Stimulated activated CD4-positive, alpha-beta T cell treated with anti-CD3 and anti-CD28 coated beads, Interleukin-15, amount 100 ng/mL, for 48 hours (primary cell): ENCODE measurements at regions not wholly inside any gene's neighbourhood (a gene's known extent, or its start where the extent isn't known, plus 50 kb on each side); places are given as distances from the start of the nearest gene placed in this dataset.
"Not testable (repeated sequence)": the region's sequence is repeated elsewhere in the genome, so short reads cannot be mapped to it uniquely, and the experiment has no call there.

Experiments
- DNase-seq, 2 donors: peaks; one replicate each; pipeline ENCODE4 v3.0.0-alpha.2; 2020; ENCODE audit warnings: low read depth in 2 of 2

DNA sequence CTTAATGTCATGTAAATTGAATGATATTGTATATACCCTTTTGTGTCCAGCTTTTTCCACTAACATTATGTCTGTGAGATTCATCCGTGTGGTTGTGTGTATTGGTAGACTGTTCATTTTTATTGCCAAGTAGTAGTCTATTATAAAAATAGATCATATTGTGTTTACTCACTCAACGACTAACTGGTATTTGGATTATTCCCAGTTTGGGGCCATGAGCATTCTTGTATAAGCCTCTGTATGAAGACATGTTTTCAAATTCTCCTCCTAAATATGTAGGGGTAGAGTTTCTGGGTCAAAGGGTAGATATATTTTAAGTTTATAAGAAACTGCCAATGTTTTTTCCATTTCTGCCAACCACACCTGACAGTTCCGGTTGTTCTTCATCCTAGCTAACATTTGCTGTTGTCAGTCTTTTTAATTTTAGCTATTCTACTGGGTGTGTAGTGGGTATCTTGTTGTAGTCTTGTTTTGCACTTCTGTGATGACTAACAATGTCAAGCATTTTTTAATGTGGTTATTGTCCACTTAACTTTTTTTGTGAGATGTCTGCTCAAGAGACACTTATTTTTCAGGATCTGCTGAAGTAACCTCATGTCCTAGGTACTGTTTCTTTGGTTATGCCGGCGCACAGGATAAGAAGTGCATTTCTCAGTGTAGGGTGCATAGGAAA lies 93.2 kb downstream of the DACT1 start:
- DNase-seq, result no peak

DNA sequence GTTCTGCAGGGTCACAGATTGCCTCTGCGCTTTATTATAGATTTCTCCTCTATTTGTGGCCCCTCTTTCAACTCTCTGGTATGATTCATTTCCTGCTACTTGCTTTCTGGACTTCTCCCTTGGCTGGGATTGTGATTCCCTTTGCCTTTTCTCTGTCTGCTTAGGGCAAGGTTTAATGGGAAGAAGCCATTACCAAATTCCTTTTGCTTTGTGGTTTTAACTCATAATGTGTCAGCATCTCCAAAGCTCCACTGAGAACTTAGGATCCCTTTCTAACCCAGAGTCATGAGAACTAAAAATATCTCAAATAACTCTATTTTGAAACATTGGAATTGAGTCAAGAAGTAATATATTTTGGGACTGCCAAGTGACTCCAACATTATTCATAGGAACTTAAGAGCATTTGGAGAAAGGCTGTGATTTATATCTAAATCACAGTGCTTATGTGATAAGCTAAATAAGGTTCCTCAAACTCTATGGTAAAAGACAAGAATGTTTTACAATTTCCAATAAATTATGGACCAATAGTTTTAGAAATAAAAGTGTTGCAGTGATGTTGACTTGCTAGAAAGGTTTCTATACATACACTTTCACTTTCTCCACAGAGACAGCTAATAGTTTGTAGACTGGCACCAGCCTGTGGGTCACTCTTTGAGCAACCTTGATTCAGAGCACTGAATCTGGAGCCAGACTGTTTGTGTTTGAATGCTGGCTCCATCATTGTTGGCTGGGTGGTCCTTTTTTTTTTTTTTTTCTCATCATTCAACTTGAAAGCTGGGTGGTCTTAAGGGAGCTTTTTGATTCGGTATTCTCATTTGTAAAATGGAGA lies 93.9 kb downstream of the DACT1 start:
- no peak for DNase-seq

DNA sequence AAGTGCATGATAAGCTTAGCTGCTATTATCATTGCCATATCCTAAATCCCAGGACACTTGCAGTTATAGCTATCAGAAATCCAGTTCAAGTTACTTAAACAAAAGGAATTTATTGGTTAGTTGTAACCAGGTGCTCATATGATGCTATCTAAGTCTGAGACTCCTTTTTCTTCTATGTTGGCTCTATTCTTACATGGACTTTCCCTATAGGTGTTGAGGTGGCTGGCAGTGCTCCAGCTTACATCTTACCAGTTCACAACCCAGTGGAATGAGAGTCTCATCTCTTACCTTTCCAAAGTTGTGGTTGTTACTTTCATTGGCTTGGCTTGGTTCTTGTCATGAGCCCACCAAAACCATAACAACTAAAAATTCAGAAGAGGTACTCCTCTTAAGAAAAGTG lies 94.6 kb downstream of the DACT1 start:
- no peak for DNase-seq

DNA sequence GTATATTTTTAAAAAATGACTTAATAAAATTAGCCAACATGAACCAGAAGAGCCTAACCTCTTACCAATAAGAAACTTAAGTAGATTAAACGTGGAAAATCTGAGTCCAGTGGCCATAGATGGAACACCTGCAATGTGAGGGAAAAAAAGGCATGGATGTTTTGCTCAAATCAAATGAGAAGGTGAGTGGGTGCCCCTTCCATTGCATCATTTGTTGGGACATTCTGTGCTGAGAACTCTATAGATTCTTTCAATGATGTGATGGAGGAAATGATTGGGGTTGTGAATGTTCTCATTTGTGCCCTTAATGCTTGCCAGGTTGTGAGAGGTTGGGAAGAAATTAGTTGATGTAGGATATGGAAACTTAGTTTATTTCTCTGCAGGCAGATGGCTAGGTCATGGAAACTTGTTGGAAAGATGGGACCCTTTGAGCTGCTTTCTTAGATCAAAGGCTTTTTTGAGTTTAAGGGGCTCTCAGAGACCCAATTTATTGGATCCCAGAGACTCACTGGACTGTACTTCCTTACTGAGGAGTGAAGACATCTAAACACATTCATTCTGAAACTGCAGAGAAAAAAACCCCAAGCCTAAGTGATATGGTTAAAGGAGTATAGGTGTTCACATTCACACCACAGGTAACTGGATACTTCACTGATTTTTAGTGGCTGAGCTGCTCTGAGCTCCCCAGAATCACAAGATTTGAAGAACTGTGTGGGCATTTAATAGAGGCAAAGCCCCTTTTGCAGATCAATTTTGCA lies 95.9 kb downstream of the DACT1 start:
- DNase-seq, result no peak

DNA sequence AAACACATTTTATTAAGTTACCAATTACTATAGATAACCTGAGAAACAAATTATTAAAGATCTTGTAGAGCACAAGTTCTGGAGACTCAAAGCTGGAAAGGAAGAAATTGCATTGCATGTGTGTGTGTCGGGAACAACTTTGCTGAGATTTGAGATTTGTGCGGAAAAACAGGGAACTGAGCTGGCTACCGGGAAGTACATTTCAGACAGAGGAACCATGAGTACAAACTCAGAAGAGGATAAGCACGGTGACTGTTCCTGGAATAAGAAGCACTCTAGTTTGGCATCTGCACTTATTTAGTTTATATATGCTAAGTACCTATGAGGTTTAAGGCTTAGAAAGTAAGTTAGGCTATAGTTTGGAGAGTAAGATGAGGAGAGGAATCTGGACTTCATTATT lies 97.8 kb downstream of the DACT1 start:
- DNase-seq, result no peak

DNA sequence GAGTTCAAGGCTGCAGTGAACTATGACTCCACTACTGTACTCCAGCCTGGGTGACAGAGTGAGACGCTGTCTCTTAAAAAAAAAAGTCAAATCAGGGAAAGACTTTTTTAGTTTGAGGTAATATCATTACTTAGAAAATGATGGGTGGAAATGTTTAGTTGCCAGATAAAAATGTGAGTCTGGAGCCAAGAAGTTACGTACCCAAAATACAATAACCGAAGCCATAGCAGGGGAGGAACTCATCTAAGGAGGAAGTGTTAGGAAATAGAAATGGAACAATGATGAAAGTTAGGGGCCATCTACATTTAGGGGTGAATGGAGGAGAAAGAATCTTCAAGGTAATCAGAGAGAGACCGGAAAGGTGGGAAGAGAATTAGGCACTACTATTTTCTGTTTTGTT lies 98.8 kb downstream of the DACT1 start:
- DNase-seq, result no peak

DNA sequence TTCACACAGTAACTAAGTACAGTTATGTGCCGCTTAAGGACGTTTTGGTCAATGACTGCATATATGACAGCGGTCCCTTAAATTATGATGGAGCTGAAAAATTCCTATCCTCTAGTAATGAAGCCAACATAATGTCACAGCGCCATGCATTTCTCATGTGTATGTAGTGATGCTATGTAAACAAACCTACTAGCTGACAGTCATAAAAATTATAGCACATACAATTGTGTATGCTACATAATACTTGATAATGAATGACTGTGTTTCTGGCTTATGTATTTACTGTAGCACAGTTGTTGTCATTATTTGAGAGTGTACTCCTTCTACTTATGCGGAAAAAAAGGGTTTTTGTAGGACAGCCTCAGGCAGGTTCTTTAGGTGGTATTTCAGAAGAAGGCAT lies 99.7 kb downstream of the DACT1 start:
- no peak for DNase-seq

DNA sequence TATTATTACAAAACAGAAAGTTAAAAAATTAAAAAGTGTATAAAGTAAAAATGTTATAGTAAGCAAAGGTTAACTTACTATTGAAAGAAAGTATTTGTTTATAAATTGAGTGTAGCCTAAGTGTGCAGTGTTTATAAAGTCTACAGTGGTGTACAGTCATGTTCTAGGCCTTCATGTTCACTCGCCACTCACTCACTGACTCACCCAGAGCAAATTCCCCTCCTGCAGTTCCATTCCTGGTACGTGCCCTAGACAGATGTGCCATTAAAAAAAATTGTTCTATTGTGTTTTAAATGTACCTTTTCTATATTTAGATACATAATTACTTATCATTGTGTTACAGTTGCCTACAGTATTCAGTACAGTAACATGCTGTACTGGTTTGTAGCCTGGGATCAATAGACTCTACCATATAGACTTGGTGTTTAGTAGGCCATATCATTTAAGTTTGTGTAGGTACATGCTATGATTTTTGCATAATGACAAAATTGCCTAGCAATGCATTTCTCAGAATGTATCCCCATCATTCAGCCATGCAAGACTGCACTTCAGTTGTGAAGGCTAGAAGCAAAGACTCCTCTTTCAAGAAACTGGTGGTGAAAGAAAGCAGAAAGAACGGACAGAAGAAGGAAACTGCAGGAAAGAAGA lies 100.6 kb downstream of the DACT1 start:
- DNase-seq, result no peak

DNA sequence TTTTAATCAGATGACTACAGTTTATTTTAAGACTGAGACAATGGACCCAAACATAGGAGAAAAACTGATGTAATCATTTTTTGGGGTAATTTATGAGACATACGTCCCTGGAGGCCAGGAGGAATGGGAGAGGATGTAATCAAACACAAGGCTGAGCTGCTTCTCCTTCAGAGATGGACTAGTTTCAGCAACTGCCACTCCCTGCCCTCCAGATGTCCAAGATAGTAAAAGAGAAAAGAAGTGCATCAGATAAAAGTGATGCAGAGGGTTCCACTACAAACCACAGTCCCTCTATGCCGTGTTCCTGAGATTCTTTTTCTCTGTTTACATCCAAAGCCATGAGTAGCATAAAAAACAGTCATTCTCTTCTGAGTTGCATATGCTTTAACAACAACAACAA lies 101.1 kb downstream of the DACT1 start:
- no peak for DNase-seq

DNA sequence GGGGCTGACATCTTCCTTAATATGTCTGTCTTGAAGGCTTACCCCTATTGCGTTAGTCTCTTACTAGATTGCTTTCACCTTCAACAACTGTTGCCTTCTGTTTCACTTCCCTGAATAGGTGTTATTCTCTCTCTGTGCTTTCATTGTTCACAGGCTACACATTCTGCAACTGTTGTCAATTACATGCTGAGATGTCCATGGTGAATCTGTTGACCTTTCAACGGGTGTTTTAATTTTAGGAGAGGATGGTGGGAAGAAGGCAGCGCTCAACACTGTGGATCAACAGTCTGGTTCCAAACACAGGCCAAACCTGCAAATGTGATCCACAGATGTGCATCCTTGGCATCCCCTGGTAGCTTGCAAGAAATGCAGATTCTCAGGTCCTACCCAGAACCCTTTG lies 101.9 kb downstream of the DACT1 start:
- DNase-seq, result no peak

DNA sequence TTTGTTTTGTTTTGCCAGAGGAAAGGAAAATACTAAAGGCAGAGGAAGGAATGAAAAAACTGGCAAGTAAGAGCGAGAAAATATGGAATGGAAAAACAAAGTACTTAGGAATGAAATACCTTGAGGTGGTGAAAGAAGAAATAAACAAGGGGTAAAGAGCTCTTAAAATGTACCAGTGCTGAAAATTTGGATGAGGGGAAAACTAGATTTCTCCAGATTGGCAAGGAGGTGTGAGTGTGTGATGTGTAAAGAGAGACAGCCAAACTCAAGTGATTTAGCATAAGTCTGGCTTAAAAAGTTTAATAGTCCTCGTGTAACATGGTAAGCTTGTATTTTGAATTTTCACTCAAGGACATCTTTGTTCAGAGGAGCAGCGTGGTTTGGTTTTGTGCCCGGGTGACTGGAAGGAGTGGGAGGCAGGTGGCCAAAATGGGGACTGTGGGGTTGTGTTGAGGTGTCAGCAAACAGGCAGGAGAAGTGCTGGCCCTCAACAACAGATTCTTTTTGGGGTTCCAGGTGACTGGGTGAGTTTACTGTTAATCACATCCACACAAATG lies 102.7 kb downstream of the DACT1 start:
- DNase-seq, result no peak

DNA sequence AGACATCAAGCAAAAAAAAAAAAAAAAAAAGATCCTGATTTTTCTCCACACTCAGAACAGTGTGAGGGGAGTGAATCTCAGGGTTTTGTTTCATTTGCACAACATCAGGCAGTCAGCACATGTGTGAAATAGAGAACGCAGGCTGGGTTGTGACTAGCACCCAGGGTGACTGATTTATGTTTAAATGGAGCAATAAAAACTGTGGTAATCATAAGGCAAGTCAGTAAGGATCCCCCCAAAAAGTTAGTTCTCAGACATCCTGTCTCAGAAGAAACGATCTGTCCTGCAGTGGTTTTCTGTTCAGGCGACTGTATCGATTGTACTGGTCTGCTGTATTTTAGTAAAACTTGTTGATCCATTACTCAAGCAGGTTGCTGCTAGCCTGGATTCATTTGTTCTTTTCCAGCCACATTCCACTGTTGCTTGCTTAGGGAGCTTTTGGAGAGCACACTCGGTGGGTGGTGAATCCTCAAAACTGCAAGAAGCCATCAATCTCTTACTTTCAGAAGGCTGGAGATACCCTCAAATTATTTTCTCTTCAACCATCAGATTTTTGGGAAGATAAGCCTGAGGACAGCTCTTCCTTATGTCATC lies 107.1 kb downstream of the DACT1 start:
- no peak for DNase-seq

DNA sequence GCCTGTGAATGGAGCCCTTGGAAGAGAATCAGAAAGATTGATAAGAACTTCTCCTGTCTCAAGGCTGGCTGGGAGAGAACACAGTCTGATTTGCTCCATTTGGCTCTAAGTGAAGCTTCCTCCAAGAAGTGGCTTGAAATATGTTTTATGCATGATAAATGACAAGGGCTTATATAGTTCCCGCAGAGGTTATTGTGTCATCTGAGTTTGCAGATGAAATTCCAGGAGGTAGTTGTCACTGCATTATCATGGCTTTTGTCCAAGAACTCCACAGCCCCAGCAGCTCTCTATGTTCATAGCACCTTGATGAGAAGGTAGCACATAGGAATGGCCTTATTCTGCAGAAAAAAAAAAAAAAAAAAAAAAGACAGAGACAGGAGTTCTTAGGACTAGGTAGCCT lies 108.5 kb downstream of the DACT1 start:
- DNase-seq, result no peak

DNA sequence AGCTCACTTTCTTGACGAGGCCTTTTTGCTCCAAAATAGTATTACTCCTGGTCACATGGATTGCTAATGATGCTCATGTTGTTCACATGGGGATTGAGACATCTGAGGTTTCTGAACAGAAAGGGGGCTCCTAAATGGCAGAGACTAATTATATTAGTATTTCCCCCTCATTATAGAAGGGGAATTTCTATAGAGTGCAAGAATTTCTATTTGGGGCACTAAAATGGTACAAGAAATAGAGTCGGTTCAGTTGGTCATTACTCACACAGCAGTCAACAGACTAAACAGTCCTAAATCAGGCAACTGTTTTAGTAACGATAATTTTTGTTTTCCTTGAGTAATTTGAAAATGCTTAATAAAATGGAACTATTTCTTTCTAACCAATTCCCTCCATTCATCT lies 108.9 kb downstream of the DACT1 start:
- DNase-seq, result no peak

DNA sequence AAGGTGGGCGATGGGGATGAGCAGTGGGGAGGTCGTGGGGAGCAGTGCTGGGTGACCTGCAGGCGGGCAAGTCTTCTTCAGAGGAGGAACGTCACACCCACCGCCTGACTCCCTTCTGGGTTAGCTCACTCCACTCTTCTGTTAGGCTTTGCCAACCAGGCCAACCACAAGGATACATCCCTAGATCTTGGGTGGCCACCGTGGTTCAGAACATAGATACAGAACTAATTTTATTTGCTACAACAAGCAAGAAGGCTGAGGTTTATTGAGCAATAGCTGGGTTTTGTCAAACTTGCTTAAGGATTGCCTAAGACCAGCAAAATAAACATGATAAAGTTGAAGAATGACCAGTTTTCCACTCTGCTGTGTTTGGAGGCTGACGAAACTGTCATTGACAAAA lies 109.4 kb downstream of the DACT1 start:
- no peak for DNase-seq

DNA sequence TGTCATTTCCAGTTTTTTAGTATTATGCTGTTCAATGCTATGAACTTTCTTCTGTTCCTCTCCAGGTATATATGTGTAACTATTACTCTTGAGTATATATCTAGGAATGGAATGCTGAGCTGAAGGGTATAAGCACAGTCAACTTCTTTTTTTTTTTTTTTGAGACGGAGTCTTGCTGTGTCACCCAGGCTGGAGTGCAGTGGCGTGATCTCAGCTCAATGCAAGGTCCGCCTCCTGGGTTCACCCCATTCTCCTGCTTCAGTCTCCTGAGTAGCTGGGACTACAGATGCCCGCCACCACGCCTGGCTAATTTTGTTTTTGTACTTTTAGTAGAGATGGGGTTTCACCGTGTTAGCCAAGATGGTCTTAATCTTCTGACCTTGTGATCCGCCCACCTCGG lies 110.5 kb downstream of the DACT1 start:
- not testable (repeated sequence) for DNase-seq

DNA sequence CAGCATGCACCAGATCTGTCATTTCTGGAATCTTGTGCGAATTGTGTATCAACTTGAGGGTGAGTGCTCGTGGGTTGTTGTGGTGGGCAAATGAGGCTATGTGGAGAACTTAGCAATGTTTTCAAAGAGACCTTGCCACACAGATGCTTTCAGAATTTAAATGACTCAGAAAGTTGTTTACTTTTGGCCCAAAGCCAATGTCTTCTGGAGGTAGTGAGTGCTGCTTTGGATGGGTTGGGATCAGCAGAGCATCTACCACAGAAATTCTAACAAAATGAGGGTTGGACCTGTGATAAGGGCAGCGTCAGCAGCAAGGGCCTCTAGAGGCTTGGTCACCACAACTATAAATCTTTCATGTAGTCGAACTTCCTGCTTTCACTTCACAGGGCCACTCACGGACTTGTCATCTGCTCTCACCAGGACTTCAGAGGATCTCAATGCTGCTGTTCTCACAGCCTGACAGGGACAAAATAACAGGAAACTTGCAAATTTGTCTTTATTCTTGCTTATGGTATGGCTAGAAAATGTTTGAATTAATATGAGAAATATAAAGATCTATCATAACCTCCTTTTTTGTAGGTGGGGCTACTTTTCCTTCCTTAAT lies 111.4 kb downstream of the DACT1 start:
- DNase-seq, result peak in 1 of 2 donors; percentile 17

DNA sequence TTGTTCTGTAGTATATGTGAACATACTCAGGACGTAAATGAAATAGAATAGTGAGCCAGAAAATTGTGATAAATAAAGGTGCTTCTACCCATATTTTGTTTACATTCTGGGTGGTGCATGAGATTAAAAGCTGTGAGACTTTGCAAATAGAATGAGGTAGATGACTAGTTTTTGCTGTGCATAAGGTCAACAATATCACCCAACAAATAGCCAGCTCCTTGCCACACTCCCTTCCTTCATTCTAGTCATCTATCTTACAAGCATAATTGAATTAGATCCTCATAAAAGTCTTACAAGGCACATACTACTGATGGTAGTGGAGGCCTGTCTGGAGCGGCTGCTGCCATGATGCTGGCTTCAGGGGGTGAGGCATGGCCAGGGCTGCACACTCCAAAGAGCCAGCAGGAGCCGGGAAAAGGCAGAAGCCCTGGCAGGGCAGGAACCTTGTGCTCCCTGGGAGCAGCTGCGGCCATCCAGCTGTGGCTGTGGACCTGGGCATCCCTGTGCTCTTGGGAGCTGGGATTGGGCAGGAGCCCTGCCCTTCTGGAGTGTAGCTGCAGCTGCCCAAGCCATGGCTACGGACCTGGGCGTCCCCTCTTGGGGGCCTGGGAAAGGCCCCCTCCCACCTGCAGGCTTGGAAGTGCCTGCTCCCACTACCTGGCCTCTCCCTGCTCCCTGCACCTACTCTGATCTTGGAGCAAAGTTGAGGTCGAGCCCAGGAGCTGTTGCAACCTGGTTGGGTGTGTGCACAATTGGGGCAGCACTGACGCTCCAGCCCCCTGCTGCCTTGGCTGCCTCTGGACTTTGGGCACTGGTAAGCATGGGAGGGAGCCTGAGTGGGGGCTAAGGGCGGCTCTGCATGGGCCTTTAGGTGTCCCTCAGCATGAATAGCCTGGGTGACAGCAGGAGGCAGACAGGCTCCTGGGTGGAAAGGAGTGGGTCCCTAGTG lies 112.8 kb downstream of the DACT1 start:
- no peak for DNase-seq

DNA sequence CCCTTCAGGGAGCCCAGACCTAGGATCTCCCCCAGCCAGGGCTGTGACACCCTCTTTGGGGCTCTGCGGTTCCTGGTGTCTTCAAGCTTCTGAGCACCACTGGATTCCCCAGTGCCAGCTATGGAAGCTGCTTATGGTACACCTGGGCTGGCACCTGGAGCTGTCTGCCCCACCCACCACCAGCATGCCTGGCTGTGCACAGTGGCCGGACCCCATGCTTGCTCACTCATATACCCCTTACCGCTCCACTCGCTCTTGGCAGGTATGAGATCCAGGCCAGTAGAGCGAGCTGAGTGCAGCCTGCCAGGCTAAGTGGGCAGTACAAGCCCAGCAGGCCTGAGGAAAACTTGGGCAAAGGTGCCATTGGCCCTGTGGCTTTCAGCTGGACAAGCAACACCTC lies 114.0 kb downstream of the DACT1 start:
- no peak for DNase-seq

DNA sequence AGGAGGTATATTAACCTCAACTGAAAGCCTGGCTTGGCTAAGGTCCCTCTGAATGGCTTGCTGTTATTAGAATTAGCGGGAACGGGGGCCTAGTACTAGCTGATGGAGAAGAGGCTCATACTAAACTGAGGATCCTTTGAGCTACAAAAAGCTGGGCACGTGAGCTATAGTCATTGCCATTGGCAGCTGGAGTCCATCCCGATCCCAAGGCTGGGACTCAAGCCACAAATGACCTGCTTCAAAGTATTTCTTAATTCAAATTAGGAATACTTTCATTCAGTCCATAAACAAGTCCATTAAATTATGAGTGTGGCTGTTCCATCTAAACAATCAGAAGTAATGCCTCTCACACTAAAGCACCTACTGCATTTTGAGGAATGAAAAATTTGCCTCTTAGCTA lies 114.5 kb downstream of the DACT1 start:
- no peak for DNase-seq
